Breast epithelium (tissue), 3 donors: ENCODE measurements at regions not wholly inside any gene's neighbourhood (a gene's known extent, or its start where the extent isn't known, plus 50 kb on each side); places are given as distances from the start of the nearest gene placed in this dataset.

Experiments
- POLR2A ChIP-seq: fragments of 450-650 bp; IDR thresholded peaks from one replicate; pipeline ENCODE4 v1.6.1; 2016; ENCODE audit warnings: antibody characterized with exemption, mild to moderate bottlenecking, moderate library complexity
- POLR2AphosphoS5 ChIP-seq, 3 donors: sonication (generic); formaldehyde crosslinking; IDR thresholded peaks; one replicate each; pipeline ENCODE4 v1.6.1; 2017; ENCODE audit warnings: antibody characterized with exemption in 3 of 3
- TF ChIP-seq, protein P1 (sequence below), 3 donors: fragments of 450-650 bp; IDR thresholded peaks; one replicate each; pipeline ENCODE4 v1.5.1; 2016 to 2017; ENCODE audit warnings: antibody characterized with exemption in 3 of 3, mild to moderate bottlenecking in 3 of 3, moderate library complexity in 3 of 3

GRCh38 chr1:181353526-181353925, 129.8 kb upstream of the CACNA1E start:
- TF ChIP-seq, protein P1, sequence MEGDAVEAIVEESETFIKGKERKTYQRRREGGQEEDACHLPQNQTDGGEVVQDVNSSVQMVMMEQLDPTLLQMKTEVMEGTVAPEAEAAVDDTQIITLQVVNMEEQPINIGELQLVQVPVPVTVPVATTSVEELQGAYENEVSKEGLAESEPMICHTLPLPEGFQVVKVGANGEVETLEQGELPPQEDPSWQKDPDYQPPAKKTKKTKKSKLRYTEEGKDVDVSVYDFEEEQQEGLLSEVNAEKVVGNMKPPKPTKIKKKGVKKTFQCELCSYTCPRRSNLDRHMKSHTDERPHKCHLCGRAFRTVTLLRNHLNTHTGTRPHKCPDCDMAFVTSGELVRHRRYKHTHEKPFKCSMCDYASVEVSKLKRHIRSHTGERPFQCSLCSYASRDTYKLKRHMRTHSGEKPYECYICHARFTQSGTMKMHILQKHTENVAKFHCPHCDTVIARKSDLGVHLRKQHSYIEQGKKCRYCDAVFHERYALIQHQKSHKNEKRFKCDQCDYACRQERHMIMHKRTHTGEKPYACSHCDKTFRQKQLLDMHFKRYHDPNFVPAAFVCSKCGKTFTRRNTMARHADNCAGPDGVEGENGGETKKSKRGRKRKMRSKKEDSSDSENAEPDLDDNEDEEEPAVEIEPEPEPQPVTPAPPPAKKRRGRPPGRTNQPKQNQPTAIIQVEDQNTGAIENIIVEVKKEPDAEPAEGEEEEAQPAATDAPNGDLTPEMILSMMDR (IDR thresholded peaks at IDR 0.05): no peak
- TF ChIP-seq POLR2A (no peak), POLR2AphosphoS5 (IDR thresholded peaks at IDR 0.05) (no peak)
